ENCODE measurements at regions not wholly inside any gene's neighbourhood (a gene's known extent, or its start where the extent isn't known, plus 50 kb on each side); places are given as distances from the start of the nearest gene placed in this dataset.

- TF ChIP-seq EZH2 (IDR thresholded peaks at IDR 0.05; ENCODE audit: borderline replicate concordance, insufficient read depth, low read depth, low read length, poor library complexity, severe bottlenecking) (no peak), CTCF (IDR thresholded peaks at IDR 0.05) (no peak)
Observed at GRCh38 chr2:145688156-145688555, 1168.2 kb upstream of the ZEB2 start.
